HG02798 (cell line): ENCODE measurements at regions not wholly inside any gene's neighbourhood (a gene's known extent, or its start where the extent isn't known, plus 50 kb on each side); places are given as distances from the start of the nearest gene placed in this dataset.

Source experiments
- ATAC-seq: cut with Tn5 transposase; IDR thresholded peaks from one replicate; pipeline ENCODE4 v1.9.1; 2021; ENCODE audit warnings: mild to moderate bottlenecking; ENCODE audit not compliant: unreplicated experiment, poor library complexity

GRCh38 chr7:67535241-67535989 is 538.8 kb downstream of the TYW1 start:
- ATAC-seq: no peak

GRCh38 chr7:67542916-67543315 is 546.3 kb downstream of the TYW1 start:
- ATAC-seq: no peak

GRCh38 chr7:67547183-67547907 is 550.7 kb downstream of the TYW1 start:
- no peak for ATAC-seq

GRCh38 chr7:67549126-67549525 is 552.5 kb downstream of the TYW1 start:
- no peak for ATAC-seq

- no peak for ATAC-seq
Observed at GRCh38 chr7:67550801-67551436, 554.3 kb downstream of the TYW1 start.

- ATAC-seq: no peak
Observed at GRCh38 chr7:67552738-67553137, 556.1 kb downstream of the TYW1 start.

GRCh38 chr7:67553378-67553777 is 556.7 kb downstream of the TYW1 start:
- no peak for ATAC-seq

GRCh38 chr7:67554986-67555385 is 558.4 kb downstream of the TYW1 start:
- ATAC-seq: no peak

- ATAC-seq: no peak
Observed at GRCh38 chr7:67564959-67565358, 568.3 kb downstream of the TYW1 start.

- ATAC-seq: no peak
Observed at GRCh38 chr7:67566101-67566500, 569.5 kb downstream of the TYW1 start.

GRCh38 chr7:67571026-67571545 is 574.5 kb downstream of the TYW1 start:
- no peak for ATAC-seq

GRCh38 chr7:67573639-67574038 is 577.0 kb downstream of the TYW1 start:
- no peak for ATAC-seq

GRCh38 chr7:67588631-67589030 is 592.0 kb downstream of the TYW1 start:
- no peak for ATAC-seq

- ATAC-seq: no peak
Observed at GRCh38 chr7:67589183-67589582, 592.5 kb downstream of the TYW1 start.

GRCh38 chr7:67590649-67591048 is 594.0 kb downstream of the TYW1 start:
- no peak for ATAC-seq

GRCh38 chr7:67593794-67594193 is 597.2 kb downstream of the TYW1 start:
- ATAC-seq: no peak

- ATAC-seq: no peak
Observed at GRCh38 chr7:67595431-67596180, 599.0 kb downstream of the TYW1 start.

- ATAC-seq: no peak
Observed at GRCh38 chr7:67597161-67597560, 600.5 kb downstream of the TYW1 start.

GRCh38 chr7:67598469-67598868 is 601.8 kb downstream of the TYW1 start:
- ATAC-seq: no peak

- ATAC-seq: no peak
Observed at GRCh38 chr7:67599331-67600062, 602.9 kb downstream of the TYW1 start.
